HEK293 (cell line): ENCODE measurements at regions not wholly inside any gene's neighbourhood (a gene's known extent, or its start where the extent isn't known, plus 50 kb on each side); places are given as distances from the start of the nearest gene placed in this dataset.
A peak's percentile ranks its signal among the peaks of the same experiment; 100 is the strongest.

Experiments
- BCL6B ChIP-seq: fragments of 450-650 bp; formaldehyde crosslinking; IDR thresholded peaks from 2 replicates; pipeline ENCODE4 v1.5.1; 2017; ENCODE audit warnings: missing biosample characterization, missing genetic modification characterization
- HOXD13 ChIP-seq: sonication (generic); formaldehyde crosslinking; IDR thresholded peaks from 2 replicates; pipeline ENCODE4 v1.8.0; 2022; ENCODE audit warnings: missing genetic modification reagents, borderline replicate concordance
- MEIS1 ChIP-seq: sonication (generic); formaldehyde crosslinking; IDR thresholded peaks from 2 replicates; pipeline ENCODE4 v1.8.1; 2022; ENCODE audit warnings: missing genetic modification reagents, mild to moderate bottlenecking, borderline replicate concordance
- MZF1 ChIP-seq: fragments of 450-650 bp; formaldehyde crosslinking; IDR thresholded peaks from 2 replicates; pipeline ENCODE4 v1.5.1; 2017; ENCODE audit warnings: missing biosample characterization, missing genetic modification characterization, borderline replicate concordance
- OSR2 ChIP-seq: fragments of 450-650 bp; formaldehyde crosslinking; IDR thresholded peaks from 2 replicates; pipeline ENCODE4 v1.5.1; 2016; ENCODE audit warnings: missing biosample characterization, missing genetic modification characterization
- SETDB1 ChIP-seq: IDR thresholded peaks from one replicate; pipeline ENCODE4 v1.6.1; 2017; ENCODE audit warnings: mild to moderate bottlenecking, low read length, moderate library complexity, mixed read lengths; ENCODE audit not compliant: insufficient read length
- TCF7L2 ChIP-seq: IDR thresholded peaks from 2 replicates; pipeline ENCODE4 v1.6.1; 2011; ENCODE audit warnings: low read depth, mild to moderate bottlenecking, inconsistent platforms, low read length, moderate library complexity, borderline replicate concordance
- TRIM28 ChIP-seq: IDR thresholded peaks from 2 replicates; pipeline ENCODE4 v1.6.1; 2011; ENCODE audit warnings: low read length, control low read depth, borderline replicate concordance
- ZBTB20 ChIP-seq: fragments of 450-650 bp; formaldehyde crosslinking; IDR thresholded peaks from 2 replicates; pipeline ENCODE4 v1.5.1; 2016; ENCODE audit warnings: missing biosample characterization, missing genetic modification characterization
- ZBTB8A ChIP-seq: fragments of 450-650 bp; formaldehyde crosslinking; IDR thresholded peaks from 2 replicates; pipeline ENCODE4 v1.5.1; 2016; ENCODE audit warnings: missing biosample characterization, missing genetic modification characterization
- ZFHX2 ChIP-seq: fragments of 450-650 bp; formaldehyde crosslinking; conservative IDR thresholded peaks from 2 replicates; pipeline ENCODE4 v1.5.1; 2016; ENCODE audit warnings: missing biosample characterization, missing genetic modification characterization
- ZNF112 ChIP-seq: fragments of 450-650 bp; formaldehyde crosslinking; IDR thresholded peaks from 2 replicates; pipeline ENCODE4 v1.5.0; 2017; ENCODE audit warnings: missing biosample characterization, missing genetic modification characterization
- ZNF114 ChIP-seq: fragments of 450-650 bp; formaldehyde crosslinking; IDR thresholded peaks from 2 replicates; pipeline ENCODE4 v1.5.0; 2017; ENCODE audit warnings: missing biosample characterization, missing genetic modification characterization
- ZNF223 ChIP-seq: fragments of 450-650 bp; formaldehyde crosslinking; IDR thresholded peaks from 2 replicates; pipeline ENCODE4 v1.5.1; 2016; ENCODE audit warnings: missing biosample characterization, missing genetic modification characterization
- ZNF324 ChIP-seq: fragments of 450-650 bp; formaldehyde crosslinking; IDR thresholded peaks from 2 replicates; pipeline ENCODE4 v1.5.1; 2016; ENCODE audit warnings: missing biosample characterization, missing genetic modification characterization
- ZNF366 ChIP-seq: fragments of 450-650 bp; formaldehyde crosslinking; conservative IDR thresholded peaks from 2 replicates; pipeline ENCODE4 v1.5.1; 2016; ENCODE audit warnings: missing biosample characterization, missing genetic modification characterization
- ZNF423 ChIP-seq: fragments of 450-650 bp; formaldehyde crosslinking; IDR thresholded peaks from 2 replicates; pipeline ENCODE4 v1.5.1; 2016; ENCODE audit warnings: missing biosample characterization, missing genetic modification characterization
- ZNF426 ChIP-seq: fragments of 450-650 bp; formaldehyde crosslinking; IDR thresholded peaks from 2 replicates; pipeline ENCODE4 v1.5.1; 2017; ENCODE audit warnings: missing biosample characterization, missing genetic modification characterization, mild to moderate bottlenecking, inconsistent platforms, moderate library complexity
- ZNF48 ChIP-seq: fragments of 450-650 bp; formaldehyde crosslinking; IDR thresholded peaks from 2 replicates; pipeline ENCODE4 v1.5.1; 2016; ENCODE audit warnings: missing biosample characterization, missing genetic modification characterization
- ZNF544 ChIP-seq: fragments of 450-650 bp; formaldehyde crosslinking; IDR thresholded peaks from 2 replicates; pipeline ENCODE4 v1.5.0; 2017; ENCODE audit warnings: missing biosample characterization, missing genetic modification characterization
- ZNF555 ChIP-seq: fragments of 450-650 bp; formaldehyde crosslinking; conservative IDR thresholded peaks from 2 replicates; pipeline ENCODE4 v1.5.1; 2017; ENCODE audit warnings: missing biosample characterization, mild to moderate bottlenecking, missing genetic modification characterization, inconsistent platforms
- ZNF561 ChIP-seq: fragments of 450-650 bp; IDR thresholded peaks from 2 replicates; pipeline ENCODE4 v1.5.1; 2018; ENCODE audit warnings: missing biosample characterization, missing genetic modification characterization, borderline replicate concordance
- ZNF621 ChIP-seq: fragments of 450-650 bp; formaldehyde crosslinking; IDR thresholded peaks from 2 replicates; pipeline ENCODE4 v1.5.1; 2017; ENCODE audit warnings: missing biosample characterization, missing genetic modification characterization
- ZNF639 ChIP-seq: fragments of 450-650 bp; formaldehyde crosslinking; IDR thresholded peaks from 2 replicates; pipeline ENCODE4 v1.5.1; 2016; ENCODE audit warnings: missing biosample characterization, missing genetic modification characterization
- ZNF692 ChIP-seq: fragments of 450-650 bp; formaldehyde crosslinking; IDR thresholded peaks from 2 replicates; pipeline ENCODE4 v1.5.1; 2016; ENCODE audit warnings: missing biosample characterization, missing genetic modification characterization
- ZNF707 ChIP-seq: fragments of 450-650 bp; formaldehyde crosslinking; IDR thresholded peaks from 2 replicates; pipeline ENCODE4 v1.5.1; 2016; ENCODE audit warnings: missing biosample characterization, missing genetic modification characterization
- ZNF777 ChIP-seq: fragments of 450-650 bp; formaldehyde crosslinking; IDR thresholded peaks from 2 replicates; pipeline ENCODE4 v1.5.1; 2017; ENCODE audit warnings: missing biosample characterization, missing genetic modification characterization, borderline replicate concordance
- TF ChIP-seq, protein P1 (sequence below): fragments of 450-650 bp; IDR thresholded peaks from 2 replicates; pipeline ENCODE4 v1.5.1; 2018; ENCODE audit warnings: missing biosample characterization, missing genetic modification characterization
- TF ChIP-seq, protein P2 (sequence below): fragments of 450-650 bp; formaldehyde crosslinking; IDR thresholded peaks from 2 replicates; pipeline ENCODE4 v1.5.1; 2016; ENCODE audit warnings: missing biosample characterization, missing genetic modification characterization

GRCh38 chr1:8197493-8198282 is 120.2 kb upstream of the SLC45A1 start (continued):
- TF ChIP-seq ZNF707 = no peak
- no peak for TF ChIP-seq ZNF114
- TF ChIP-seq ZNF692 (tag by site-specific recombination) = peak; percentile 86
- no peak for TF ChIP-seq ZNF426 (tag by site-specific recombination)
- TF ChIP-seq, protein P1, sequence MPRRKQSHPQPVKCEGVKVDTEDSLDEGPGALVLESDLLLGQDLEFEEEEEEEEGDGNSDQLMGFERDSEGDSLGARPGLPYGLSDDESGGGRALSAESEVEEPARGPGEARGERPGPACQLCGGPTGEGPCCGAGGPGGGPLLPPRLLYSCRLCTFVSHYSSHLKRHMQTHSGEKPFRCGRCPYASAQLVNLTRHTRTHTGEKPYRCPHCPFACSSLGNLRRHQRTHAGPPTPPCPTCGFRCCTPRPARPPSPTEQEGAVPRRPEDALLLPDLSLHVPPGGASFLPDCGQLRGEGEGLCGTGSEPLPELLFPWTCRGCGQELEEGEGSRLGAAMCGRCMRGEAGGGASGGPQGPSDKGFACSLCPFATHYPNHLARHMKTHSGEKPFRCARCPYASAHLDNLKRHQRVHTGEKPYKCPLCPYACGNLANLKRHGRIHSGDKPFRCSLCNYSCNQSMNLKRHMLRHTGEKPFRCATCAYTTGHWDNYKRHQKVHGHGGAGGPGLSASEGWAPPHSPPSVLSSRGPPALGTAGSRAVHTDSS (tag by site-specific recombination) = no peak
- TF ChIP-seq TRIM28 = no peak
- TF ChIP-seq ZNF621 = no peak
- TF ChIP-seq ZBTB8A (tag by site-specific recombination) = peak; percentile 77
- TF ChIP-seq TCF7L2 = no peak
- no peak for TF ChIP-seq SETDB1
- 0 out of 2 replicates have a peak, but pooled peaks have one; percentile 70 for TF ChIP-seq HOXD13 (CRISPR knock-in tag)
- peak; percentile 34; the same call in 1 of the 2 replicates for TF ChIP-seq MZF1 (tag by site-specific recombination)
- TF ChIP-seq ZNF366 (tag by site-specific recombination) = peak; percentile 62
- 0 out of 2 replicates have a peak, but pooled peaks have one; percentile 26 for TF ChIP-seq ZNF639
- TF ChIP-seq, protein P2, sequence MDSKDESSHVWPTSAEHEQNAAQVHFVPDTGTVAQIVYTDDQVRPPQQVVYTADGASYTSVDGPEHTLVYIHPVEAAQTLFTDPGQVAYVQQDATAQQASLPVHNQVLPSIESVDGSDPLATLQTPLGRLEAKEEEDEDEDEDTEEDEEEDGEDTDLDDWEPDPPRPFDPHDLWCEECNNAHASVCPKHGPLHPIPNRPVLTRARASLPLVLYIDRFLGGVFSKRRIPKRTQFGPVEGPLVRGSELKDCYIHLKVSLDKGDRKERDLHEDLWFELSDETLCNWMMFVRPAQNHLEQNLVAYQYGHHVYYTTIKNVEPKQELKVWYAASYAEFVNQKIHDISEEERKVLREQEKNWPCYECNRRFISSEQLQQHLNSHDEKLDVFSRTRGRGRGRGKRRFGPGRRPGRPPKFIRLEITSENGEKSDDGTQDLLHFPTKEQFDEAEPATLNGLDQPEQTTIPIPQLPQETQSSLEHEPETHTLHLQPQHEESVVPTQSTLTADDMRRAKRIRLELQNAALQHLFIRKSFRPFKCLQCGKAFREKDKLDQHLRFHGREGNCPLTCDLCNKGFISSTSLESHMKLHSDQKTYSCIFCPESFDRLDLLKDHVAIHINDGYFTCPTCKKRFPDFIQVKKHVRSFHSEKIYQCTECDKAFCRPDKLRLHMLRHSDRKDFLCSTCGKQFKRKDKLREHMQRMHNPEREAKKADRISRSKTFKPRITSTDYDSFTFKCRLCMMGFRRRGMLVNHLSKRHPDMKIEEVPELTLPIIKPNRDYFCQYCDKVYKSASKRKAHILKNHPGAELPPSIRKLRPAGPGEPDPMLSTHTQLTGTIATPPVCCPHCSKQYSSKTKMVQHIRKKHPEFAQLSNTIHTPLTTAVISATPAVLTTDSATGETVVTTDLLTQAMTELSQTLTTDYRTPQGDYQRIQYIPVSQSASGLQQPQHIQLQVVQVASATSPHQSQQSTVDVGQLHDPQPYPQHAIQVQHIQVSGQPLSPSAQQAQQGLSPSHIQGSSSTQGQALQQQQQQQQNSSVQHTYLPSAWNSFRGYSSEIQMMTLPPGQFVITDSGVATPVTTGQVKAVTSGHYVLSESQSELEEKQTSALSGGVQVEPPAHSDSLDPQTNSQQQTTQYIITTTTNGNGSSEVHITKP (tag by site-specific recombination) = peak; percentile 87
- no peak for TF ChIP-seq ZNF777
- 0 out of 2 replicates have a peak, but pooled peaks have one; percentile 31 for TF ChIP-seq ZNF223 (tag by site-specific recombination)
- TF ChIP-seq ZBTB20 (tag by site-specific recombination) = peak; percentile 43; the same call in 1 of the 2 replicates
- no peak for TF ChIP-seq ZNF423 (tag by site-specific recombination)
- TF ChIP-seq ZNF324 (tag by site-specific recombination) = peak; percentile 52; the same call in 1 of the 2 replicates
- TF ChIP-seq ZFHX2 (tag by site-specific recombination) = peak; percentile 98
- TF ChIP-seq ZNF555 (tag by site-specific recombination) = no peak
- TF ChIP-seq MEIS1 = no peak
- TF ChIP-seq OSR2 (tag by site-specific recombination) = no peak
- peak; percentile 36; the same call in 1 of the 2 replicates for TF ChIP-seq BCL6B
- TF ChIP-seq ZNF561 (tag by site-specific recombination) = no peak
- no peak for TF ChIP-seq ZNF48 (tag by site-specific recombination)
- TF ChIP-seq ZNF544 (tag by site-specific recombination) = no peak
- no peak for TF ChIP-seq ZNF112
